HG02571 (cell line): ENCODE measurements at regions not wholly inside any gene's neighbourhood (a gene's known extent, or its start where the extent isn't known, plus 50 kb on each side); places are given as distances from the start of the nearest gene placed in this dataset.

Experiments
- ATAC-seq: cut with Tn5 transposase; IDR thresholded peaks from one replicate; pipeline ENCODE4 v1.9.1; 2021; ENCODE audit warnings: mild to moderate bottlenecking, moderate library complexity; ENCODE audit not compliant: unreplicated experiment

- ATAC-seq, result no peak
These were observed 712.1 kb downstream of the KCTD16 start for GRCh38 chr5:144882739-144883283.

- ATAC-seq, result no peak
These were observed 709.8 kb downstream of the KCTD16 start for GRCh38 chr5:144880513-144880912.

- ATAC-seq, result no peak
These were observed 706.3 kb downstream of the KCTD16 start for GRCh38 chr5:144876990-144877389.

- no peak for ATAC-seq
These were observed 702.4 kb downstream of the KCTD16 start for GRCh38 chr5:144873076-144873475.

- ATAC-seq, result no peak
These were observed 693.4 kb downstream of the KCTD16 start for GRCh38 chr5:144864118-144864517.

GRCh38 chr5:144857454-144857853 lies 686.8 kb downstream of the KCTD16 start:
- ATAC-seq, result no peak

- no peak for ATAC-seq
These were observed 673.4 kb downstream of the KCTD16 start for GRCh38 chr5:144844086-144844485.

GRCh38 chr5:144832416-144832815 lies 661.7 kb downstream of the KCTD16 start:
- no peak for ATAC-seq

- no peak for ATAC-seq
These were observed 661.0 kb downstream of the KCTD16 start for GRCh38 chr5:144831650-144832049.

- no peak for ATAC-seq
These were observed 651.8 kb downstream of the KCTD16 start for GRCh38 chr5:144822503-144822902.

- no peak for ATAC-seq
These were observed 649.6 kb downstream of the KCTD16 start for GRCh38 chr5:144820278-144820677.

- no peak for ATAC-seq
These were observed 644.5 kb downstream of the KCTD16 start for GRCh38 chr5:144815131-144815530.

- no peak for ATAC-seq
These were observed 642.1 kb downstream of the KCTD16 start for GRCh38 chr5:144812763-144813162.

- no peak for ATAC-seq
These were observed 629.5 kb downstream of the KCTD16 start for GRCh38 chr5:144800169-144800568.

- no peak for ATAC-seq
These were observed 627.9 kb downstream of the KCTD16 start for GRCh38 chr5:144798595-144798994.

- no peak for ATAC-seq
These were observed 624.2 kb downstream of the KCTD16 start for GRCh38 chr5:144794922-144795321.

GRCh38 chr5:144788556-144788955 lies 617.9 kb downstream of the KCTD16 start:
- ATAC-seq, result no peak

GRCh38 chr5:144788046-144788445 lies 617.4 kb downstream of the KCTD16 start:
- ATAC-seq, result no peak

- no peak for ATAC-seq
These were observed 608.7 kb downstream of the KCTD16 start for GRCh38 chr5:144779368-144779767.

GRCh38 chr5:144778561-144778960 lies 607.9 kb downstream of the KCTD16 start:
- ATAC-seq, result no peak

- ATAC-seq, result no peak
These were observed 603.5 kb downstream of the KCTD16 start for GRCh38 chr5:144774197-144774596.

- ATAC-seq, result no peak
These were observed 603.0 kb downstream of the KCTD16 start for GRCh38 chr5:144773628-144774027.

GRCh38 chr5:144771802-144772201 lies 601.1 kb downstream of the KCTD16 start:
- ATAC-seq, result no peak
